Panc1 (cell line): ENCODE measurements at regions not wholly inside any gene's neighbourhood (a gene's known extent, or its start where the extent isn't known, plus 50 kb on each side); places are given as distances from the start of the nearest gene placed in this dataset.
"Not testable (repeated sequence)": the region's sequence is repeated elsewhere in the genome, so short reads cannot be mapped to it uniquely, and the experiment has no call there.

Experiments used
- ATAC-seq: fragments of 200-7000 bp; cut with Tn5 transposase; 2 replicates; pipeline ENCODE4 v1.9.1; 2020; ENCODE audit warnings: mild to moderate bottlenecking, moderate library complexity
- BruUV-seq: library from RNA; stranded (reverse); fragments of 400-500 nt; replicated peaks from 2 replicates; lab custom pipeline; 2021; lab: Mats Ljungman, UMichigan
- CTCF ChIA-PET: fragments of 300-600 bp; sonication (Branson Sonifier 250); formaldehyde crosslinking; loops from one replicate; lab custom pipeline; 2022; ENCODE audit warnings: antibody characterized with exemption; lab: Charles Lee
- POLR2A ChIA-PET: fragments of 300-600 bp; sonication (Branson Sonifier 250); formaldehyde crosslinking; loops from one replicate; lab custom pipeline; 2022; ENCODE audit warnings: antibody characterized with exemption; lab: Charles Lee
- DNase-seq: peaks from one replicate; pipeline ENCODE4 v3.0.0-alpha.2; 2010; ENCODE audit warnings: low read depth, low spot score
- H3K27ac ChIP-seq: 2 replicates; pipeline ENCODE4 v1.5.1; 2011; ENCODE audit warnings: mild to moderate bottlenecking, low read length, inconsistent platforms
- H3K27me3 ChIP-seq: fragments of 200-500 bp; sonication (Bioruptor generic); 2 replicates; pipeline ENCODE4 v1.6.0; 2014; ENCODE audit warnings: low read length, inconsistent platforms; ENCODE audit not compliant: control insufficient read depth, insufficient read depth
- H3K36me3 ChIP-seq: fragments of 200-500 bp; sonication (Bioruptor generic); 2 replicates; pipeline ENCODE4 v1.5.1; 2014; ENCODE audit warnings: inconsistent platforms, mild to moderate bottlenecking, low read length, moderate library complexity; ENCODE audit not compliant: control insufficient read depth, insufficient read depth
- H3K4me1 ChIP-seq: 2 replicates; pipeline ENCODE4 v1.5.1; 2011; ENCODE audit warnings: inconsistent platforms, mild to moderate bottlenecking, low read length, moderate library complexity; ENCODE audit not compliant: control insufficient read depth, insufficient read depth
- H3K4me3 ChIP-seq, 2 experiments: 2 replicates each; pipeline ENCODE4 v1.5.1; 2011 to 2012; ENCODE audit warnings: low read depth in 2 of 2, low read length in 2 of 2, mild to moderate bottlenecking in 2 of 2, inconsistent platforms in 1 of 2, moderate library complexity in 1 of 2
- H3K9me3 ChIP-seq: fragments of 200-500 bp; sonication (Bioruptor generic); 2 replicates; pipeline ENCODE4 v1.5.1; 2014; ENCODE audit warnings: low read depth, mild to moderate bottlenecking, inconsistent platforms, low read length, moderate library complexity; ENCODE audit not compliant: control insufficient read depth, insufficient read depth
- CTCF ChIP-seq: fragments of 450-650 bp; IDR thresholded peaks from 2 replicates; pipeline ENCODE4 v1.5.1; 2017; ENCODE audit warnings: mild to moderate bottlenecking
- POLR2AphosphoS5 ChIP-seq: IDR thresholded peaks from 2 replicates; pipeline ENCODE4 v1.6.1; 2012; ENCODE audit warnings: mild to moderate bottlenecking, low read depth, low read length, moderate library complexity
- REST ChIP-seq, 2 experiments: IDR thresholded peaks; 2 replicates each; pipeline ENCODE4 v1.6.1; 2011 to 2012; ENCODE audit warnings: low read depth in 2 of 2, control low read depth in 1 of 2, low read length in 1 of 2, mild to moderate bottlenecking in 1 of 2, moderate library complexity in 1 of 2; ENCODE audit not compliant: insufficient read depth in 1 of 2
- SIN3A ChIP-seq: IDR thresholded peaks from 2 replicates; pipeline ENCODE4 v1.6.1; 2012; ENCODE audit warnings: low read depth, mild to moderate bottlenecking, low read length, moderate library complexity, borderline replicate concordance; ENCODE audit not compliant: insufficient read depth
- TCF7L2 ChIP-seq: IDR thresholded peaks from 2 replicates; pipeline ENCODE4 v1.6.1; 2011; ENCODE audit warnings: mild to moderate bottlenecking, low read depth, low read length, inconsistent platforms
- in situ Hi-C: cut with HindIII; loops from 2 replicates; pipeline ENCODE4 v1.10.0; 2016; ENCODE audit warnings: low sequenced_read_pairs, low pct_unique_long_range_greater_than_20kb
- intact Hi-C: fragments of 100-400 bp; cut with micrococcal nuclease; formaldehyde crosslinking; loops from one replicate; pipeline ENCODE4 v1.10.0; 2022; ENCODE audit not compliant: unreplicated experiment

GRCh38 chr4:95761426-95761825 lies 78.5 kb upstream of the PDHA2 start:
- no TSS peak for BruUV-seq
- Histone ChIP-seq H3K27ac (no peak overlapping the region), H3K9me3 (no peaks in the 10 kb centered on the region), H3K4me3 (no peak overlapping the region), H3K4me1 (no peaks in the 10 kb centered on the region), H3K36me3 (no peaks in the 10 kb centered on the region), H3K27me3 (no peaks in the 10 kb centered on the region)
- in situ Hi-C loops (no loop called here), intact Hi-C loops (no loop called here)
- no peak for TF ChIP-seq SIN3A
- no peak for TF ChIP-seq POLR2AphosphoS5
- TF ChIP-seq REST (IDR thresholded peaks at IDR 0.05; ENCODE audit: insufficient read depth in 1 of 2, low read depth in 2 of 2, low read length in 1 of 2), result no peak
- TF ChIP-seq CTCF, result no peak
- TF ChIP-seq TCF7L2, result no peak
- ATAC-seq, result no peak
- no peak for DNase-seq
- ChIA-PET POLR2A (no interaction called here), CTCF (no interaction called here)

GRCh38 chr4:95760646-95761045 lies 79.2 kb upstream of the PDHA2 start:
- ATAC-seq, result not testable (repeated sequence)

GRCh38 chr4:95758001-95758400 lies 81.9 kb upstream of the PDHA2 start:
- H3K4me3 ChIP-seq, result no peak overlapping the region
- ATAC-seq (no peak), DNase-seq (no peak)
- no peak overlapping the region for H3K27ac ChIP-seq
- no peaks in the 10 kb centered on the region for H3K4me1 ChIP-seq
- no TSS peak for BruUV-seq
- TF ChIP-seq SIN3A, result no peak
- no peak for TF ChIP-seq POLR2AphosphoS5
- no peak for TF ChIP-seq REST (IDR thresholded peaks at IDR 0.05; ENCODE audit: insufficient read depth in 1 of 2, low read depth in 2 of 2, low read length in 1 of 2)
- no peak for TF ChIP-seq CTCF
- TF ChIP-seq TCF7L2, result no peak
- no peaks in the 10 kb centered on the region for H3K27me3 ChIP-seq
- CTCF ChIA-PET, result no interaction called here
- intact Hi-C loops, result no loop called here
- in situ Hi-C loops, result no loop called here
- no peaks in the 10 kb centered on the region for H3K9me3 ChIP-seq
- H3K36me3 ChIP-seq, result no peaks in the 10 kb centered on the region
- POLR2A ChIA-PET, result no interaction called here

More at GRCh38 chr4:95760646-95761045, 79.2 kb upstream of the PDHA2 start:
- in situ Hi-C loops, intact Hi-C loops, CTCF ChIA-PET, H3K27me3 ChIP-seq, POLR2A ChIA-PET, H3K9me3 ChIP-seq, BruUV-seq, H3K27ac ChIP-seq, DNase-seq, H3K4me1 ChIP-seq, H3K36me3 ChIP-seq, H3K4me3 ChIP-seq: not testable (repeated sequence)
